GM19468 (cell line): ENCODE measurements at regions not wholly inside any gene's neighbourhood (a gene's known extent, or its start where the extent isn't known, plus 50 kb on each side); places are given as distances from the start of the nearest gene placed in this dataset.
"Not testable (repeated sequence)": the region's sequence is repeated elsewhere in the genome, so short reads cannot be mapped to it uniquely, and the experiment has no call there.

Experiments
- ATAC-seq: cut with Tn5 transposase; IDR thresholded peaks from one replicate; pipeline ENCODE4 v1.9.1; 2021; ENCODE audit warnings: mild to moderate bottlenecking, moderate library complexity, moderate number of reproducible peaks; ENCODE audit not compliant: unreplicated experiment; ENCODE audit errors: extremely low read depth

DNA sequence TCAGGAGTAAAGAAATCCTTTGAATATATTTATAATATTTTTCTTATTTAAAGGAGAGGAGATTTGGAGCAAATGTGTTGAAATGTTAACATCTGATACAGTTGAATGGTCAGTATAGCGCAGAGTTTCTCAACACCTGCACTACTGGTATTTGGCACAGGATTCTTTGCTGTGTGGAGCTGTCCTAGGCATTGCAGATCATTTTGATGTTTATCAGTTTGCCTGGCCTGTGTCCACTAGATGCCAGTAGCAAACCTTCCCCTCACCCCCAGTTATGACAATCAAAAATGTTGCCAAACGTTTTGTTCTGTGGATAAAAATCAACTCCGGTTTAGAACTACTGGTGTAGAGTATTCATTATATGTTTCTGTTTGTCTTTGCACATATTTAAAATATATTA, 765.3 kb upstream of the SLIT2 start:
- no peak for ATAC-seq

- ATAC-seq: no peak
Measured at GRCh38 chr4:19478791-19479190, 772.9 kb upstream of the SLIT2 start.

- no peak for ATAC-seq
Measured at GRCh38 chr4:19473569-19473968, 778.1 kb upstream of the SLIT2 start.

DNA sequence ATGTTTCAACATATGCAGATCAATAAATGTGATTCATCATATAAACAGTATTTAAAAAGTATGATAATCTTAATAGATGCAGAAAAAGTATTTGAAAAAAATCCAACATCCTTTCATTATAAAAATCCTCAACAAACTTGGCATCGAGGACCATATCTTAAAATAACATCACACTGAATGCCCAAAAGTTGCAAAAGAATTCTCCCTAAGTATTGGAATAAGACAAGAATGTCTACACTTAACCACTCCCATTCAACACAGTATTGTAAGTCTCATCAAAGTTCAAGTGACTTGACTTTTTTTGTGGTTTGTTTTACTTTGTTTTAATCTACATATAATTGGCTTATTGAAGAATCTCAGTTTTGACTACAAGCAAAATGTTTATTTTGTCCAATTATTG, 779.0 kb upstream of the SLIT2 start:
- ATAC-seq: no peak

GRCh38 chr4:19470001-19470400, 781.7 kb upstream of the SLIT2 start:
- ATAC-seq: not testable (repeated sequence)

DNA sequence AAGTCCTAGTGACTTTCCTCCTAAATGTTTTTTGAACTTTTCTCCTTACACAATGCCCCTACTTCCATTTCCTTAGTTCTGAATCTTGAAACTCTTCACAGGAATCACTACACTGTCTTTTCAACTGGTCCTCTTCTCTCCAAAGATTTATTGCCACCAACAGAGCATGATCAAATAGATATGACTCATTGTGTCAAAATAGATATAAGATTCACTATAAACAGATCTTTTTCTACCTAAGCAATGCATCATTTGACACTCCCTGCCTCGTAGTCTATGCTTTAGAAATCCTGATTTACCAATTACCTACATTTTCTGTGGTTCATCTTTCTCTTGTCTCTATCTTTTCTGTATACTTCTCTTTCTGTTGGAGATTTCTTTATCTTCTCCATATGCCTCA, 789.6 kb upstream of the SLIT2 start:
- ATAC-seq: no peak

GRCh38 chr4:19455850-19456602, 795.7 kb upstream of the SLIT2 start:
- no peak for ATAC-seq

- ATAC-seq: no peak
Measured at GRCh38 chr4:19455196-19455595, 796.5 kb upstream of the SLIT2 start.

DNA sequence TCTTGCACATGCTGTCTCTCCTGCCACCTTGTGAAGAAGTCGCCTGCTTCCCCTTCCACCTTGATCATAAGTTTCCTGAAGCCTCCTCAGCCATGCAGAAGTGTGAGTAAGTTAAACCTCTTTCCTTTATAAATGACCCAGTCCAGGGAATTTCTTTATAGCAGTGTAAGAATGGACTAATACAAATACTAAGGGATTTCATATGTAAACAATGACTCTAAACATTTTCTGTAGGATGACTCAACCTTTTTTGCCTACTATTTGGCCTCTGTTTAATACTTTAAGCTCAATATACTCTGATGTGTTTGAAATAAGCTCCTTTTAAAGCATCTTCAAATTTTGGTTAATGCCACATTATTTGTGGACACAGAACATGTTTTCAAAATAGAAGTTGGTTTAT, 813.5 kb upstream of the SLIT2 start:
- no peak for ATAC-seq

DNA sequence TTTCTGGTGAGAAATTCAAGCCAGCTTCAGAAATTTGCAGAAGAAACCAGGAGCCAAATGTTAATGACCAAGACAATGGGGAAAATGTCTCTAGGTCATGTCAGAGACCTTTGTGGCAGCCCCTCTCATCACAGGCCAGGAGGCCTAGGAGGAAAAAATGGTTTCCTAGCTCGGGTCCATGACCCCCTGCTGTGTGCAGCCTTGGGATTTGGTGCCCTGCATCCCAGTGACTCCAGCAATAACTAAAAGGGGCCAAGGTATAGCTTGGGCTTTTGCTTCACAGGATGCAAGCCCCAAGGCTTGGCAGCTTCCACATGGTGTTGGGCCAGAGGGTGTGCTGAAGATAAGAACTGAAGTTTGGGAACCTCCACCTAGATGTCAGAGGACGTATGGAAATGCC, 814.7 kb upstream of the SLIT2 start:
- ATAC-seq: no peak

DNA sequence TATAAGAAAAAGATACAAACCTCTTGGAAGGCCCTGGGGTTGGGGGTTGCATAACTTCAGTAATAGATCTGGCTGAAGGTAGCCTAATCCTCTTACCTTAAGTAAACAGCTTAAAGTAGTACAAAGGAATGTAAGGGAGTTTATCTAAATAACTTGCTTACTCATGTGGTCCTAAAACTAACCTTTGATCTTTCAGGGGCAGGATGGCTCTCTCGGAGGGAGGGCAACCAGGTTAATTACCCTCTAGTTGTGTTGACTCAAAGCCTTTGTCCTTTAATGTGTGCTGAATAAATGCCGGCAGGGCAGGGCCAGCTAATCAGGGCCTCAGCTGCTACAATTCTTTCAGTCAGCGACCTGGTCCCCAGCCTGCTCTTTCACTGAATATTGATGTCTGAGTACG, 822.0 kb upstream of the SLIT2 start:
- no peak for ATAC-seq

DNA sequence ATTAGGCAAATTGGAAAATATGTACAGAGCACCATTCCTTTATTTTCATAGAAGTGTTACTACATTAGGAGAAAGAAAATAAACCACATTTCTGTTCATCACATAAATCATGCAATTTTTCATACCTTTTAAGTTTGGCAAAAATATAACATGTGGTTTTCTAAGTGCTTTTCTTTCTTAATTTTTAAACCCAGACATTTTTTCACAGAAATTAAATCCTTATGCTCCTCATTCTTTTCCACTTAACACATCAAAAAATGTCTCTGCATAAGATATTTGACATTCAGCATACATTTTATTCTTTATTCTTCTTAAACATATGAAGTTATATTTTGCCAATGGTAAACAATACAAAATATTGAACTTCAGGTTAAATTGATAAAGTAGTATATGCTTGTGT, 826.6 kb upstream of the SLIT2 start:
- ATAC-seq: no peak

DNA sequence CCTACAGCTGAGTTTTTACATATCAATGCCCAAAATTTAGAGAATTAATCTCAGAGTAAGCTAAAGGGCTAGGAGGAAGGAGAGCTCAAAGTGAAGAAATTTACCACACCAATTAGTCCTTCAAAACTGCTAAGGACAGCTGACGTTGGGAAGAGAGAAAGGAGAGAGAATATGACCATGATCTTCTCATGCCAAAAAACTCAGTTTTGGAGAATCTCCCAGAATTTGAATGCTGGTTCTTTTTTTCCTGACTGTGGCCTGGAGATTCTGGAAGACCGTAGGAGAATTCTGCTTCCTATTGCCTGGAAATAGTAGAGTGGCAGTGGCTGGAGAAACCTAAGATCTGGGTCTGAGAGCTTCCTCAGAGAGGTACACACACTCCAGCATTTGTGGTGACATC, 834.4 kb upstream of the SLIT2 start:
- ATAC-seq: no peak

GRCh38 chr4:19416146-19416545, 835.6 kb upstream of the SLIT2 start:
- ATAC-seq: no peak

DNA sequence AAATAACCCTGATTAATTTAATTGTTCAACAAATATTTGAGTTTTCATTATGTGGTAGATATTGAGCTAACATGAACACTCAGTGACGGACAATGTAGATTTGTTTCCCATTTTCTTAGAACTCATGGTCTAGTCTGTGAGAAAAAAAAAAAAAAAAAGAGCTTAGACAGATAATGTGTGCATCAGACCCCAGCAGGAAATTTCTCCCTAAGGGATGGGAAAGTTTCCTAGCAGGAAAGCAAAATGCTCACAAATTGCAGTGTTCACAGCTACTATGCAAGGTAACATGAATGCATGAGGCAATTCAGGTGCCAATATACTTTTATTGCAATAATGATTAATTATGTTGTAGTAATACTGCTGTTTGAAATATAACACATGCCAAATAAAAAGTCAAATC, 843.2 kb upstream of the SLIT2 start:
- no peak for ATAC-seq

DNA sequence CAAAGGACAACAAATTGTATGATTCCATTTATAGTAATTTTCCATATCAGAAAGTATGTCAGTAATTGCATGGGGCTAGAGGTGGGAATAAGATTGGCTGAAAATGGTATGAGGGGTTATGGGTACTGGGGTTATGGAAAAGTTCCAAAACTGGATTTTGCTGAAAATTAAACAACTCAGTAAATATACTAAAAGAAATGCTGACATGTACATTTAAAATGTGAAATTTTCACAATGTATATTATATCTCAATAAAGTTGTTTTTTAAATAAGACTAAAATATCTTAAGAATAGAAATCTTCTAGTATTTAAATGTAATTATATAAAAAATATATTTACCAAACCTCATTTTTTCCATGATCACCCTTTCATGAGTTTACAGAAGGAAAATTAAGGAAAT, 844.9 kb upstream of the SLIT2 start:
- ATAC-seq: no peak

DNA sequence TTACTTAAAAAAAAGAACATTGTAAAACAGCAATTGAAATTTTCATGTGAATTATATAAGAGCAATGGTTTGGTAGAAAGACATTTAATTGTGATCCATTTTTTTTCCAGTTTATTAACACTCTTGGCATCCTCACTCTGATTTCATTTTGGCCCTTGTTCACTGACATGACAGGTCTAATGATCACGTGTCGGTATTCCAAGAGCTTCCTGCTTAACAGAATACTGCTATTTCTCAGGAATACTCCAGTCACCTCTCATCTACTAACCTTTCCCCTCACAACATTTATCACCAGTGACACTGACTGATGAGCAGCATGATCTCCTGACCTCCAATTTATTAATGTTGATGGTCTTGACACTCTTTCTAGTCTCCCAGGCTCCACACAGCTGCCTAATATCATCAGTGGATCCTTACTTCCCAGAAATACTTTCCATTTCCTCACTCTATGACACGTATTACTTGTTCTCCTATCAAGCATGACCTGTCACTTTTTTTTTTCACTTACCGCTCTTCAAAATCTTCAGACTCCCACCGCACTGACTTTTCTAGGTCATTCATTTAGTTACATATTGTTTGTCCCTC, 847.8 kb upstream of the SLIT2 start:
- ATAC-seq: no peak

GRCh38 chr4:19402581-19403065, 849.1 kb upstream of the SLIT2 start:
- ATAC-seq: no peak

DNA sequence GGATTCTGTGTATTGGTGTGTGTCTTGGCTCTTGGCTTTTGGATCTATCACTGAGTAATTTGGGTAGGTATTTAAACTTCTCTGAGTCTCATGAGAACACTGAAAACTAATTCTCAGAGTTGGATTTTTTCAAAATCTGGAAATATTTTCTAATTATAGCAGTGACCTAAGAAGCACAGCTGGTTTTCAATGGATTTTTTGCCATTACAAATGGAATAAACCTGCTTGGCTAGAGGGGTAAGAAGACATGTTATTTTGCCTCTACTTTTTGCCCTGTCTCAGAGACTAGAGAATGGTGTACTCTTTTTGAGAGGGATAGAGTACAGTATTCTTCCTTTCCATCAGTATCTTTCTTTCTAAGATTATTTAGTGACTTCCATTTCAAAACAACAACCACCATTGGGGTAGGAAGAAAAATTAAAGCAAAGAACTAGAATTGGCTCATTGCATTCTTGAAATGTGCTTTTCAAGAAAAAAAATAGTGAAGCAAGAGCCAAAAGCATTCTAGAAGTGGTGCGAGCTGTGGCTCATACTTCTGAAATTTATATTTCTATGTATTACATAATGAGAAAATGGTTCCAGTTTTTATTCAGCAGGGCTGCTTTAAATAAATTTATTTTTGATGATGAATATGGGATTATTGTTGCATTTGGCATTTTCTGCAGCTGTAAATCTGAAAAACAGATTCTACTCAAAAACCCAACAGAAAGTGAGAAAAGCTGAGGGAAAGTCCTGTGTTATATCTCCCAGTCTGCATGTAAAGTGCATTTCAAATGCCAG, 850.2 kb upstream of the SLIT2 start:
- ATAC-seq: no peak

- no peak for ATAC-seq
Measured at GRCh38 chr4:19400820-19401219, 850.9 kb upstream of the SLIT2 start.

DNA sequence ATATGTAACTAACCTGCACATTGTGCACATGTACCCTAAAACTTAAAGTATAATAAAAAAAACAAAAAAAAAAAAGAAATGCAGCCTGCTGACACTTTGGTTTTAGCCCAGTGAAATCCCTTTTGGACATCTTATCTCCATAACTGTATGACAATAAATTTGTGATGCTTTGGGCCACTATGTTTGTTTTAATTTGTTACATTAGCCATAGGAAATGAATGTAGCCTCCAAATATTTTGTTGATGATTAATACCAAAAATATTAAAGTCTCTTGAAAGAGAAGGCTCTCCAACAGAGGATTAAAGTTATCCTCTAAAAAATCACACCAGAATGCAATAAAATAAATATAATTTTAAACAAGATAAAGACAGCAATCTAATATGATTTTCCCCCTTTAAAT, 852.7 kb upstream of the SLIT2 start:
- ATAC-seq: no peak
